ENCODE measurements at regions not wholly inside any gene's neighbourhood (a gene's known extent, or its start where the extent isn't known, plus 50 kb on each side); places are given as distances from the start of the nearest gene placed in this dataset.

DNA sequence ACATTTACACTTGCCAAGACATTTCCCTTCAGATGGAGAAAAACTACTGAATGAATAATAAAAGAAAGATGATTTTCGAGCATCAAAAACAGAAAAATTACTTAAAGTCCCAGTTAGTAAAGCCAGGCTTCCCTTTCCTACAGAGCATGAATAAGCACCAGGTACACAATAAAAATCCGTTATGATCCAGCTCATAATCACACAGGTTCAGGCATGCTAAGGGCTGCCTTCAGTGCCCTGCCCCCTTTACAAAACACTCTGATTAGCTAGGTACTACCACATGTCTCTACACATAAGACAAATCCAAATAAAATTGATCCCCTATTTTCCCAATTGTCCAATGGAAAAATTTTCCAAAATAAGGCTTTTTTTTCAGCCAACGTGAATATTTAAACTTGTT, 413.2 kb upstream of the LRATD1 start:
- no peak overlapping the region for H2BK12ac ChIP-seq (ENCODE audit: insufficient read length, low read depth, low read length)
- H3K27me3 ChIP-seq (ENCODE audit: insufficient read depth, low read length), result no peaks in the 10 kb centered on the region
- H3K56ac ChIP-seq (ENCODE audit: insufficient read length, low read depth, low read length), result no peak overlapping the region
- H4K8ac ChIP-seq (replicated peaks; ENCODE audit: insufficient read length, low read depth, low read length), result no peak overlapping the region
- no peaks in the 10 kb centered on the region for H3K79me2 ChIP-seq (ENCODE audit: insufficient read depth, low read length)
- H4K5ac ChIP-seq (ENCODE audit: insufficient read length, low read depth, low read length), result no peak overlapping the region
- Mint-ChIP-seq H3K9me3 (no peaks in the 10 kb centered on the region), H3K4me1 (peaks cover 16 to 21% of the 10 kb centered on the region in 2 experiments), H3K27me3 (ENCODE audit: low read depth) (no peaks in the 10 kb centered on the region), H3K36me3 (ENCODE audit: insufficient read depth in 1 of 3, low read depth in 3 of 3) (no peaks in the 10 kb centered on the region), H3K4me3 (no peak overlapping the region), H3K27ac (no peak overlapping the region)
- no peak for TF ChIP-seq CTCF (conservative IDR thresholded peaks at IDR 0.05)
- DNase-seq, result no peak
- H3K23ac ChIP-seq (ENCODE audit: insufficient read length, low read depth, low read length), result no peak overlapping the region
- H3K27ac ChIP-seq (ENCODE audit: insufficient read length, low read depth, low read length), result no peak overlapping the region
- H3K14ac ChIP-seq (ENCODE audit: insufficient read depth, low read length), result no peak overlapping the region
- H3K9me3 ChIP-seq (ENCODE audit: control insufficient read depth, low read depth, low read length), result no peaks in the 10 kb centered on the region
- H3T11ph ChIP-seq (ENCODE audit: low read length), result no peak overlapping the region
- H2BK5ac ChIP-seq (ENCODE audit: insufficient read length, low read length), result no peak overlapping the region
- H3K4me2 ChIP-seq (ENCODE audit: insufficient read depth, insufficient read length, low read length), result no peak overlapping the region
- H4K91ac ChIP-seq (ENCODE audit: insufficient read length, low read depth, low read length), result no peak overlapping the region
- no peak overlapping the region for H2BK20ac ChIP-seq (ENCODE audit: low read depth, low read length, poor library complexity, severe bottlenecking)
- no peak overlapping the region for H2AFZ ChIP-seq (ENCODE audit: low read length)
- H3K4me1 ChIP-seq (ENCODE audit: insufficient read depth, low read length), result peaks cover 4% of the 10 kb centered on the region; the same call in 1 of the 2 replicates
- no peak overlapping the region for H2AK5ac ChIP-seq (ENCODE audit: insufficient read length, low read length)
- no peaks in the 10 kb centered on the region for H3K23me2 ChIP-seq (ENCODE audit: insufficient read length, low read depth, low read length, poor library complexity, severe bottlenecking)
- H3K18ac ChIP-seq (ENCODE audit: insufficient read length, low read depth, low read length), result no peak overlapping the region
- H2BK15ac ChIP-seq (ENCODE audit: low read depth, low read length), result no peak overlapping the region
- no peaks in the 10 kb centered on the region for H3K79me1 ChIP-seq (ENCODE audit: insufficient read depth, low read depth, low read length, poor library complexity, severe bottlenecking)
- H3K4ac ChIP-seq (ENCODE audit: low read depth, low read length), result no peak overlapping the region
- H4K20me1 ChIP-seq (ENCODE audit: control insufficient read depth, insufficient read depth, insufficient read length), result no peaks in the 10 kb centered on the region
- no peak overlapping the region for H3K9ac ChIP-seq (ENCODE audit: extremely low read depth, insufficient read length, low read length)
- no peak overlapping the region for H2BK120ac ChIP-seq (ENCODE audit: low read depth, low read length, poor library complexity, severe bottlenecking)
- WGBS (ENCODE audit: extremely low coverage, insufficient read length, low lambda C conversion rate), result no CpG with 5 or more reads among the region's 3 CpGs
